Fibroblast of lung (primary cell): ENCODE measurements at regions not wholly inside any gene's neighbourhood (a gene's known extent, or its start where the extent isn't known, plus 50 kb on each side); places are given as distances from the start of the nearest gene placed in this dataset.

Experiments
- DNase-seq, 2 donors: peaks; one replicate each; pipeline versions ENCODE4 v3.0.0 to v3.0.0-alpha.2; 2010; ENCODE audit warnings: low read depth in 2 of 2
- H2AFZ ChIP-seq: 2 replicates; pipeline ENCODE4 v1.5.1; 2012; ENCODE audit warnings: low read length, control low read depth, inconsistent platforms
- H3K27ac ChIP-seq: 2 replicates; pipeline ENCODE4 v1.5.1; 2011; ENCODE audit warnings: low read length, control low read depth; ENCODE audit not compliant: insufficient read depth
- H3K27me3 ChIP-seq: 2 replicates; pipeline ENCODE4 v1.5.1; 2011; ENCODE audit warnings: mild to moderate bottlenecking, low read length; ENCODE audit not compliant: control insufficient read depth, insufficient read depth
- H3K36me3 ChIP-seq: 2 replicates; pipeline ENCODE4 v1.5.1; 2011; ENCODE audit warnings: low read length; ENCODE audit not compliant: control insufficient read depth, insufficient read depth
- H3K4me1 ChIP-seq: 2 replicates; pipeline ENCODE4 v1.5.1; 2011; ENCODE audit warnings: low read length; ENCODE audit not compliant: control insufficient read depth, insufficient read depth; ENCODE audit errors: extremely low read depth
- H3K4me2 ChIP-seq: 2 replicates; pipeline ENCODE4 v1.5.1; 2011; ENCODE audit warnings: low read length, control low read depth; ENCODE audit not compliant: insufficient read depth; ENCODE audit errors: extremely low read depth
- H3K4me3 ChIP-seq, 4 experiments: fragments of 200-600 bp in 1 of 4; sonication (generic) in 1 of 4; replicated peaks in 1 of 4; 2 replicates each; pipeline ENCODE4 v1.5.1; 2011 to 2016; ENCODE audit warnings: low read length in 4 of 4, low read depth in 3 of 4, mild to moderate bottlenecking in 3 of 4, control low read depth in 2 of 4, inconsistent platforms in 1 of 4, mixed read lengths in 1 of 4; ENCODE audit not compliant: insufficient read depth in 1 of 4; ENCODE audit errors: control extremely low read depth in 1 of 4
- H3K79me2 ChIP-seq: 2 replicates; pipeline ENCODE4 v1.5.1; 2012; ENCODE audit warnings: mild to moderate bottlenecking, low read length, inconsistent platforms; ENCODE audit not compliant: control insufficient read depth, insufficient read depth
- H3K9ac ChIP-seq: 2 replicates; pipeline ENCODE4 v1.5.1; 2011; ENCODE audit warnings: mild to moderate bottlenecking, low read length, control low read depth; ENCODE audit not compliant: insufficient read depth
- H3K9me3 ChIP-seq: 2 replicates; pipeline ENCODE4 v1.5.1; 2012; ENCODE audit warnings: low read depth, low read length; ENCODE audit not compliant: control insufficient read depth, insufficient read depth
- H4K20me1 ChIP-seq: 2 replicates; pipeline ENCODE4 v1.5.1; 2011; ENCODE audit warnings: low read length; ENCODE audit not compliant: control insufficient read depth, insufficient read depth; ENCODE audit errors: extremely low read depth
- CTCF ChIP-seq, 2 donors: IDR thresholded peaks in 1 of 2; conservative IDR thresholded peaks in 1 of 2; 1 replicate in 1 of 2; 2 replicates in 1 of 2; pipeline ENCODE4 v1.5.1; 2011 to 2012; ENCODE audit warnings: low read length in 2 of 2, control low read depth in 1 of 2, inconsistent platforms in 1 of 2, low read depth in 1 of 2, mild to moderate bottlenecking in 1 of 2
- EZH2 ChIP-seq: IDR thresholded peaks from 2 replicates; pipeline ENCODE4 v1.5.1; 2012; ENCODE audit warnings: low read length, control low read depth, mild to moderate bottlenecking; ENCODE audit errors: missing control alignments

GRCh38 chr14:99066378-99066777 lies 205.6 kb downstream of the BCL11B start:
- Histone ChIP-seq H3K36me3 (no peaks in the 10 kb centered on the region), H3K27ac (no peak overlapping the region), H3K4me2 (no peak overlapping the region), H3K9ac (no peak overlapping the region), H3K9me3 (no peaks in the 10 kb centered on the region), H3K4me3 (no peak overlapping the region), H4K20me1 (no peaks in the 10 kb centered on the region), H2AFZ (no peak overlapping the region), H3K4me1 (no peaks in the 10 kb centered on the region), H3K27me3 (no peaks in the 10 kb centered on the region), H3K79me2 (no peaks in the 10 kb centered on the region)
- DNase-seq = no peak
- TF ChIP-seq EZH2 = no peak
- no peak for TF ChIP-seq CTCF (conservative IDR thresholded peaks at IDR 0.05 in 1 of 2, IDR thresholded peaks at IDR 0.05 in 1 of 2; ENCODE audit: low read depth in 1 of 2, low read length in 2 of 2)

- Histone ChIP-seq H3K4me3 (no peak overlapping the region), H4K20me1 (no peaks in the 10 kb centered on the region), H3K79me2 (no peaks in the 10 kb centered on the region), H3K4me2 (no peak overlapping the region), H3K27ac (no peak overlapping the region), H3K9me3 (no peaks in the 10 kb centered on the region), H3K9ac (no peak overlapping the region), H3K4me1 (no peaks in the 10 kb centered on the region), H3K27me3 (no peaks in the 10 kb centered on the region), H2AFZ (no peak overlapping the region), H3K36me3 (no peaks in the 10 kb centered on the region)
- no peak for DNase-seq
- TF ChIP-seq EZH2 (no peak), CTCF (conservative IDR thresholded peaks at IDR 0.05 in 1 of 2, IDR thresholded peaks at IDR 0.05 in 1 of 2; ENCODE audit: low read depth in 1 of 2, low read length in 2 of 2) (no peak)
Observed at GRCh38 chr14:99067141-99067920, 204.7 kb downstream of the BCL11B start.

- Histone ChIP-seq H3K4me1 (no peaks in the 10 kb centered on the region), H4K20me1 (no peaks in the 10 kb centered on the region), H2AFZ (no peak overlapping the region), H3K36me3 (no peaks in the 10 kb centered on the region), H3K4me2 (no peak overlapping the region), H3K9ac (no peak overlapping the region), H3K27ac (no peak overlapping the region), H3K27me3 (no peaks in the 10 kb centered on the region), H3K4me3 (no peak overlapping the region), H3K9me3 (no peaks in the 10 kb centered on the region), H3K79me2 (no peaks in the 10 kb centered on the region)
- DNase-seq = no peak
- TF ChIP-seq CTCF (conservative IDR thresholded peaks at IDR 0.05 in 1 of 2, IDR thresholded peaks at IDR 0.05 in 1 of 2; ENCODE audit: low read depth in 1 of 2, low read length in 2 of 2) (no peak), EZH2 (no peak)
Observed at GRCh38 chr14:99067927-99068326, 204.1 kb downstream of the BCL11B start.
